HepG2 (cell line): ENCODE measurements at regions not wholly inside any gene's neighbourhood (a gene's known extent, or its start where the extent isn't known, plus 50 kb on each side); places are given as distances from the start of the nearest gene placed in this dataset.

ENCODE experiments used
- ATAC-seq: fragments of 200-7000 bp; cut with Tn5 transposase; 3 replicates; pipeline ENCODE4 v1.9.1; 2020; ENCODE audit warnings: mild to moderate bottlenecking, moderate library complexity
- BruUV-seq: library from RNA; stranded (reverse); fragments of 400-500 nt; replicated peaks from 2 replicates; lab custom pipeline; 2021; lab: Mats Ljungman, UMichigan
- CTCF ChIA-PET: fragments of 300-600 bp; formaldehyde crosslinking; extraction: SDS; loops from one replicate; lab custom pipeline; 2021; ENCODE audit warnings: low total read pairs, inconsistent platforms, low intra/inter-chr PET ratio; lab: Yijun Ruan, JAX
- POLR2A ChIA-PET: fragments of 350-600 bp; sonication (Branson Sonifier 250); formaldehyde crosslinking; loops from one replicate; lab custom pipeline; 2020; ENCODE audit warnings: antibody characterized with exemption, inconsistent platforms; lab: Yijun Ruan, JAX
- DNase-seq: peaks from one replicate; pipeline ENCODE4 v3.0.0-alpha.2; 2015; ENCODE audit warnings: low spot score
- FAIRE-seq: peaks from 3 replicates; lab custom pipeline; 2011; peaks lifted over from hg19 to GRCh38; lab: Jason Lieb, UNC
- H2AFZ ChIP-seq: one replicate; pipeline ENCODE4 v1.6.1; 2011; ENCODE audit warnings: low read length, inconsistent platforms
- H3K27ac ChIP-seq: fragments of 300-600 bp; 3 replicates; pipeline ENCODE4 v1.8.0; 2011; ENCODE audit warnings: mixed run types, mild to moderate bottlenecking, mixed read lengths, low read length, inconsistent platforms; ENCODE audit not compliant: insufficient read depth; ENCODE audit errors: extremely low read length
- H3K27me3 ChIP-seq, 2 experiments: fragments of 200-600 bp in 1 of 2; 2 replicates in 1 of 2; 3 replicates in 1 of 2; pipeline versions ENCODE4 v1.6.0 to v1.8.0; 2011; ENCODE audit warnings: low read length in 2 of 2, mild to moderate bottlenecking in 2 of 2, moderate library complexity in 2 of 2, inconsistent platforms in 1 of 2; ENCODE audit not compliant: insufficient read depth in 2 of 2, control insufficient read depth in 1 of 2
- H3K36me3 ChIP-seq, 2 experiments: fragments of 200-600 bp in 1 of 2; replicated peaks in 1 of 2; 2 replicates in 1 of 2; 3 replicates in 1 of 2; pipeline versions ENCODE4 v1.5.1 to v1.8.0; 2011; ENCODE audit warnings: low read length in 2 of 2, inconsistent platforms in 1 of 2; ENCODE audit not compliant: insufficient read depth in 2 of 2, control insufficient read depth in 1 of 2
- H3K4me1 ChIP-seq: 2 replicates; pipeline ENCODE4 v1.5.1; 2012; ENCODE audit warnings: low read length, inconsistent platforms; ENCODE audit not compliant: insufficient read depth
- H3K4me2 ChIP-seq: 2 replicates; pipeline ENCODE4 v1.6.0; 2011; ENCODE audit warnings: low read depth, low read length, inconsistent platforms
- H3K4me3 ChIP-seq, 3 experiments: fragments of 200-600 bp in 1 of 3; sonication (generic), shearing (Covaris generic) in 1 of 3; replicated peaks in 1 of 3; 2 replicates each; pipeline ENCODE4 v1.5.1; 2011 to 2016; ENCODE audit warnings: low read length in 3 of 3, inconsistent platforms in 2 of 3, low read depth in 2 of 3, mild to moderate bottlenecking in 2 of 3, control low read depth in 1 of 3, mixed read lengths in 1 of 3; ENCODE audit not compliant: insufficient read depth in 1 of 3
- H3K79me2 ChIP-seq: one replicate; pipeline ENCODE4 v1.6.1; 2011; ENCODE audit warnings: low read length, inconsistent platforms; ENCODE audit not compliant: insufficient read depth
- H3K9ac ChIP-seq: 2 replicates; pipeline ENCODE4 v1.6.0; 2011; ENCODE audit warnings: mild to moderate bottlenecking, low read depth, low read length, inconsistent platforms; ENCODE audit not compliant: insufficient read depth
- H3K9me3 ChIP-seq: 2 replicates; pipeline ENCODE4 v1.5.1; 2012; ENCODE audit warnings: mild to moderate bottlenecking, low read length
- H4K20me1 ChIP-seq: 2 replicates; pipeline ENCODE4 v1.6.0; 2011; ENCODE audit warnings: inconsistent platforms, mild to moderate bottlenecking, low read length, moderate library complexity; ENCODE audit not compliant: insufficient read depth
- ETV5 ChIP-seq: IDR thresholded peaks from 2 replicates; pipeline ENCODE4 v1.6.1; 2018; ENCODE audit warnings: missing biosample characterization, missing genetic modification reagents, inconsistent platforms, borderline replicate concordance
- MATR3 ChIP-seq: sonication (generic); formaldehyde crosslinking; IDR thresholded peaks from 2 replicates; pipeline ENCODE4 v1.4.0; 2020; ENCODE audit warnings: missing genetic modification reagents
- MXD4 ChIP-seq: IDR thresholded peaks from 2 replicates; pipeline ENCODE4 v1.6.1; 2016; ENCODE audit warnings: mild to moderate bottlenecking, missing biosample characterization, missing genetic modification reagents
- REL ChIP-seq: sonication (generic); formaldehyde crosslinking; conservative IDR thresholded peaks from 2 replicates; pipeline ENCODE4 v1.8.0; 2022; ENCODE audit warnings: mild to moderate bottlenecking, missing genetic modification reagents, moderate library complexity
- ZNF343 ChIP-seq: sonication (generic); formaldehyde crosslinking; IDR thresholded peaks from 2 replicates; pipeline ENCODE4 v1.4.0; 2020; ENCODE audit warnings: mild to moderate bottlenecking, missing genetic modification reagents
- ZNF501 ChIP-seq: sonication (generic); formaldehyde crosslinking; IDR thresholded peaks from 2 replicates; pipeline ENCODE4 v1.5.1; 2020; ENCODE audit warnings: mild to moderate bottlenecking, moderate library complexity, missing genetic modification reagents
- ZNF7 ChIP-seq: IDR thresholded peaks from 2 replicates; pipeline ENCODE4 v1.6.1; 2016; ENCODE audit warnings: missing biosample characterization, missing genetic modification reagents
- ZNF839 ChIP-seq: sonication (generic); formaldehyde crosslinking; IDR thresholded peaks from 2 replicates; pipeline ENCODE4 v1.4.0; 2020; ENCODE audit warnings: missing genetic modification reagents, mild to moderate bottlenecking, borderline replicate concordance
- ZSCAN30 ChIP-seq: sonication (generic); formaldehyde crosslinking; IDR thresholded peaks from 2 replicates; pipeline ENCODE4 v1.5.0; 2020; ENCODE audit warnings: mild to moderate bottlenecking, missing genetic modification reagents
- WGBS: methylation state at CpG from one replicate; pipeline ENCODE4 v1.1.6; 2017; ENCODE audit warnings: low lambda C conversion rate; 5-methylcytosine and 5-hydroxymethylcytosine counted together
- in situ Hi-C: cut with HindIII; loops from 2 replicates; pipeline ENCODE4 v1.10.0; 2017; ENCODE audit warnings: low pct_unique_long_range_greater_than_20kb; ENCODE audit not compliant: extremely low pct_ligation_motif_present
- intact Hi-C: fragments of 100-400 bp; cut with micrococcal nuclease; formaldehyde crosslinking; loops from one replicate; pipeline ENCODE4 v1.10.0; 2022; ENCODE audit not compliant: unreplicated experiment

- H3K27ac ChIP-seq, result no peak overlapping the region
- in situ Hi-C loops, result no loop called here
- FAIRE-seq, result no peak
Measured at GRCh38 chr13:105492216-105492615, 1043.2 kb downstream of the EFNB2 start.

GRCh38 chr13:105491345-105491744 is 1044.1 kb downstream of the EFNB2 start:
- CTCF ChIA-PET, result no interaction called here
- Histone ChIP-seq H3K27ac (no peak overlapping the region), H3K27me3 (no peaks in the 10 kb centered on the region), H3K79me2 (no peaks in the 10 kb centered on the region), H3K36me3 (no peaks in the 10 kb centered on the region), H3K9me3 (peaks cover 33% of the 10 kb centered on the region), H3K4me1 (no peaks in the 10 kb centered on the region), H2AFZ (no peak overlapping the region), H4K20me1 (no peaks in the 10 kb centered on the region), H3K9ac (no peak overlapping the region), H3K4me3 (no peak overlapping the region), H3K4me2 (no peak overlapping the region)
- WGBS, result 0% methylated on average over 3 of the region's 3 CpGs
- TF ChIP-seq REL (no peak), ZNF7 (CRISPR knock-in tag) (no peak), ETV5 (no peak)
- in situ Hi-C loops, result no loop called here
- no TSS peak for BruUV-seq
- ATAC-seq (no peak), FAIRE-seq (no peak), DNase-seq (no peak)
- intact Hi-C loops, result no loop called here
- POLR2A ChIA-PET, result no interaction called here

More at GRCh38 chr13:105492216-105492615, 1043.2 kb downstream of the EFNB2 start:
- intact Hi-C loops, result no loop called here
- ATAC-seq, result no peak
- ChIA-PET CTCF (no interaction called here), POLR2A (no interaction called here)
- Histone ChIP-seq H3K4me1 (no peaks in the 10 kb centered on the region), H2AFZ (no peak overlapping the region), H3K9me3 (peaks cover 30% of the 10 kb centered on the region), H3K4me3 (no peak overlapping the region), H3K9ac (no peak overlapping the region), H3K36me3 (no peaks in the 10 kb centered on the region), H3K4me2 (no peak overlapping the region), H3K79me2 (no peaks in the 10 kb centered on the region), H3K27me3 (no peaks in the 10 kb centered on the region)
- no peak for DNase-seq
- BruUV-seq, result no TSS peak
- TF ChIP-seq MXD4 (CRISPR knock-in tag), result no peak
- TF ChIP-seq MATR3, result no peak
- no peak for TF ChIP-seq ZSCAN30
- no peak for TF ChIP-seq ZNF501 (CRISPR knock-in tag)
- no peak for TF ChIP-seq ZNF839 (CRISPR knock-in tag)
- TF ChIP-seq ZNF343 (CRISPR knock-in tag), result no peak
- TF ChIP-seq, all 625 proteins: peak for 0
- no peaks in the 10 kb centered on the region for H4K20me1 ChIP-seq
